NCI-H524 (cell line): ENCODE measurements at regions not wholly inside any gene's neighbourhood (a gene's known extent, or its start where the extent isn't known, plus 50 kb on each side); places are given as distances from the start of the nearest gene placed in this dataset.
"Not testable (repeated sequence)": the region's sequence is repeated elsewhere in the genome, so short reads cannot be mapped to it uniquely, and the experiment has no call there.

ENCODE experiments used
- DNase-seq, 2 experiments: peaks; one replicate each; lab custom pipeline; 2025; lab: John Stamatoyannopoulos, UW

DNA sequence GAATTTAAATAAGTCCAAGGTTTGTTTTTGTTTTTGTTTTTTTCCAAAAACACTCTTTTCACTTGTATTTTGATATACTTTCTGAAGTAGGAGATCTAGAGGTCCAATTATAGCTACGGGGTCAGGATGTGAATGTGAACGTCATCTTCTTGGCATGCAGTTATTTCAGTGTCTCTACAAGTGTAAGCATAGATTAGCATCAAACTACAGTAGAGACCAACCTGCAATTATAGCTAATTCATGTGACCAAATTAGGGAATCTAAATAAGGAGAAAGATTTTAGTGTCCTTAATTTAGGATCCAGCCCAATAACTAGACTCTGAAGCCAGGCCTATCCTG, 107.3 kb upstream of the PALMD start:
- no peak for DNase-seq

GRCh38 chr1:99539131-99539530, 106.8 kb upstream of the PALMD start:
- no peak for DNase-seq

DNA sequence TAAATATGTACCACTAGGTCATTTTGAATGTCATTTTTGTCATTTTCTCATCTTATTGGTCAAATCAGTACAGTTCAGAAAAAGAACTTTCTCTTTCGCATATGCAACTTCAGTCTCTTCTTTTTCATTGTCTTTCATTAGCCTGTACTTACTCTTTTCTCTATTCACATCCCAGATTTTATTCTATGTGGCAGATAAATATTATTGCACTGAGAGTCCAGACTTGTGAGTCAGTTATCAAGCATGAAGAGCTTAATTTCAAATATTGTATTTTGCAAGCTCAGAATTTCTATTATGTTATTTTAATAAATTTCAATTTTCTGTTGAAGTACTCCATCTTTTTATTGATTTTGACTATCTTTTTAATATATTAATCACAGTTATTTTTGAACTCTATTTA, 105.2 kb upstream of the PALMD start:
- no peak for DNase-seq

DNA sequence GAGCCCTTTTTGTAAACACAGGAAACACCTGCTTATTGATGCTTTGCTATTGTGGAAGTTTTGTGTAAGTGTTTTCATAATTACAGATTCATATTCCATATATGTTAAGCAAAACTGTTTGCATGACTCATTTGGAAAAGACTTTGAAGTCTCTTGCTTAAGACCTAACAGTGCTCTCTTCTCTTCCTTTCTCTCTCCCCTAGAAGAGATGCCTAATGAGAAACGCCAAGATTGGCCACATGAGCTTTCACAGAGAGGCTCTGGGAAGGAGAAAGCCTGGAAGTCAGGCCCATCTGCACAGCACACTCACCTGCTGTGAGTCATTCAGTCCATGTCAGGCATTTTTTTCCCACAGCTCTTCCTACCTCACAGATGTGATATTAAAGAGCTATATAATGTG, 101.6 kb upstream of the PALMD start:
- DNase-seq = peak in 1 of 2 experiments; percentile 55

GRCh38 chr1:99546432-99547416, 99.2 kb upstream of the PALMD start:
- DNase-seq = no peak

DNA sequence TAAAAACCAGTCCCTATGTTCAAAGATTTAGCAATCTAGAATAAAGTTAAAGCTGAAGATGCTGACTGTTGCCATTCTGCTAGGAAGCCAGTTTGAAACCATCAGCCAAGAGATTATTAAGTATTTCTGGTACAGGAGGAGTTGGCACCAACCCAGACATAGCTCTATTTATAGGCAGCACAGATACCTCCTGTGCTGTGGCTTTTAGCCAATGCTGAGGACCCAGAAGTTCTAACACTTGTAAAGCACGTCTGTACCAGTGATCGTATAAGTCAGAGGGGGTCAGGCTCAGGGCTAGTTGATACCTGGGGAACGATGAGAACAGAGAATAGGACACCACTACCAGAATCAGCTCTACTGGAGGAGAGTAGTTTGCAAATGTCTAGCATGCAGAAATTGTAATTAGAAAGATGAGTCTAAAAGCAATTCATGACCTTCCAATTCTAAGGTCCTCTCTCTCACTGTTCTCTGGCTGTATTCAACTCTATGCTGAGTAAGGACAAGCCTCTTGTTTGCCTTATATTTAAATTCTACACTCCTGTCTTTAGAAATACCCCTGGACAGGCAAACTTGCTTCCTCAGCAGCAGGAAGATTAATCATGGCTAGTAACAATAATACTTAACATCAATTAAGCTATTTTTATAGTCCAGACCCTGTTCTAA, 96.8 kb upstream of the PALMD start:
- DNase-seq = peak; percentile 40 to 78

DNA sequence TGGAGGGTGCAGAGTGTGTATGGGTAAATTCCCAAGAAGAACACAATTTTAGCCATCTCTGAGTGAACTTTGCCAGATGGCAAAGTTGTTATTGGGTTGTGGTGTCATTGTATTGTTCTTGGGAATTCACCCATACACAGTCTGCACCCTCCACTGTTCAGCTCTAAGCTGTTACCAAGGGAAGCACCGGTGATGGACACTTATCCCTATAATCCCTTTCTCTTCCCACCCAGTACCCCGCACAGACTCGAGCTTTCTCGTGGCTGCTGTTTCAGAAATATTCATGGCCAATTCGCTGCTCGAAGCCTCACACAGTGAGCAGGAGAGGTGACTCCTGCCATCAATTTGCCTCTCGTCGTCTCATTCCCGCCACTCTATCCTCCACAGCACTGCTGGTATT, 95.7 kb upstream of the PALMD start:
- no peak for DNase-seq

- DNase-seq = no peak
These were observed 93.9 kb upstream of the PALMD start for GRCh38 chr1:99551812-99552614.

GRCh38 chr1:99553301-99553700, 92.6 kb upstream of the PALMD start:
- no peak for DNase-seq

DNA sequence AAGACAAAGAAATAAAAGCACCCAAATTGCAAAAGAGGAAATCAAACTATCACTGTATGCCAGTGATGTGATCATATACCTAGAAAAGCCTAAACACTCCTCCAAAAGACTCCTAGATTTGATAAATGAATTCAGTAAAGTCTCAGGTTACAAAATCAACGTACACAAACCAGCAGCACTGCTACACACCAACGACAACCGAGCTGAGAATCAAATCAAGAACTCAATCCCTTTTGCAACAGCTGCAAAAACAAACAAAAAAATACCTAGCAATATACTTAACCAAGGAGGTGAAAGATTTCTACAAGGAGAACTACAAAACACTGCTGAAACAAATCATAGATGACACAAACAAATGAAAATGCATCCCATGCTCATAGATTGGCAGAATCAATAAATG, 92.1 kb upstream of the PALMD start:
- not testable (repeated sequence) for DNase-seq

DNA sequence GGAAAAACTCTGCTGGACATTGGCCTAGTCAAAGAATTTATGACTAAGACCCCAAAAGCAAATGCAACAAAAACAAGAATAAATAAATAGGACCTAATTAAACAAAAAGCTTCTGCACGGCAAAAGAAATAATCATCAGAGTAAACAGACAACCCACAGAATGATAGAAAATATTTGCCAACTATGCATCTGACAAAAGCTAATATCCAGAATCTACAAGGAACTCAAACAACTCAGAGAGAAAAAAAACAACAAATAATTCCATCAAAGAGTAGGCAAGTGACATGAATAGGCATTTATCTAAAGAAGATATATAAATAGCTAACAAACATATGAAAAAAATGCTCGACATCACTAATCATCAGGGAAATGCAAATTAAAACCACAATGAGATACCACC, 91.2 kb upstream of the PALMD start:
- no peak for DNase-seq

- no peak for DNase-seq
These were observed 88.2 kb upstream of the PALMD start for GRCh38 chr1:99557546-99558202.

- no peak for DNase-seq
These were observed 86.7 kb upstream of the PALMD start for GRCh38 chr1:99559166-99559565.

GRCh38 chr1:99560207-99561040, 85.5 kb upstream of the PALMD start:
- DNase-seq = no peak

DNA sequence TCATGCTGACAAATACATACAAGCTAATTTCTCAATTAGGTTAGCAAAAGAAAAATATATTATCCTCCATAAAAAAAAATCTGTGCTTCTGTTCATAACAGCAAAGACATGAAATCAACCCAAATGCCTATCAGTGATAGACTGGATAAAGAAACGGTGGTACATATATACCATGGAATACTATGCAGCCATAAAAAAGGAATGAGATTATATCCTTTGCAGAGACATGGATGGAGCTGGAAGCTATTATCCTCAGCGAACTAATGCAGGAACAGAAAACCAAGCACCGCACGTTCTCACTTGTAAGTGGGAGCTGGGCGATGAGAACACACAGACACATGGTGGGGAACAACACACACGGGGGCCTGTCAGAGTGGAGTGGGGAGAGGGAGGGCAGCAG, 84.0 kb upstream of the PALMD start:
- no peak for DNase-seq

DNA sequence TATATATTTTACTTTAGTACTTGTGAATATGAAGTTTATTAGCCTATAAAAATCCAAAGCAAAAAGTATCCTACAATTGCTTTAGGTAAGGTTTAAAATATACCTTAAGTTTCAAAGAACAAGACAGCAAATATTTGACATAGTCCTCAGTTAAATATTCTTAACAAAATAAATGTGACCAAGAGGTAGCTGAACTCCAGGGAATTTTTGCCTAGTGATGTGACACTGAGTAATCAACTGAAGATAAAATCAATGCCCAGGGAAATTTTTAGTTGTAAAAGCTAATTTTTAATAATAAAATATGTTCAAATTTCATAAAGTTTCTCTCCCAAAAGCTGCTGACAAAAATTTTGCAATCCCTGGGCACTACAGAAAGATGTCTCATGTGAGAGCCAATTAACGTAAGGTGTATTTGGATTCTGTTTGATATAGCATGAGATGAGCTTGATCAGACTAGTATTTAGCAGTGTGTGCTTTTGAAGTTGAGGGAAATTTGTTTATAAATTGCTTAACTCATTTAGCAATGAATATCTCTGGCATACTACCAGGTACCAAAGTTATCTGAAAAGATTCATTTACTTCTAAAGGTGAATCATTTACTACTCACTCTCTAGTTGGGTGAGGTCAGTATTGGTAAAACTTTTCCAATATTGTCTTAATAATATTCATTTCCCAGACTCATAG, 80.2 kb upstream of the PALMD start:
- DNase-seq = no peak

DNA sequence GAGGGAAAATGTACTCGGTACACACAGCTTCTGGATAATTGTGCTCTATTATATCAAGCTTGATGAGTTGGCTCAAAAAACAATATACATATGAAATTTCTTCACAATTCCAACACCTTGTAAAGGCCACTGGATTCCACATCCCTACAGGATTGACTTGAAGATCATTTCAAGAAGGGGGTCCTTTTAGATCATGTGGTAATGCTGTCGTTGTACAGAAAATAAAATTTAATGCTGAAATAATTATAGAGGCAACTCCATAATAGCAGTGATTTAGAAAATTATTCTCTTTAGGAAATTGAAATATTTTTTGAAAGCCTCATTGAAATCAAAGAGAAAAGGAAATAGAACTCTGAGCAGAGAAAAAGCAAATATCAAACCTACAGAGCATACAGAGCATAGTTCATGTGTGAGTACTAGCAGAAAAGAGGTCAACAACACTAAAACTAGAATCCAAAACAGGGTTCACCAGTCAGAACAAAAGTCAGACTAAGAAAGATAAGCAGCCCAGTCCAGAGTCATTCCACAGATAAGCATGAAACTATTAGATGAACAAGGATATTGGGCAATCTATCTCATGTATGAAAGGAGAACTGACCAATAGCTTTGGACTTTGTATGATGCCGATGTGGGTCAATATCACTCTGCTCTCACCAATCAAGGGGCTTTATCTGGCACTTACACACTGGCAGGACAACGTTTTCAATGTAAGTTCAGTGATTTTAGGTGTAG, 79.5 kb upstream of the PALMD start:
- DNase-seq = no peak

GRCh38 chr1:99570486-99571089, 75.3 kb upstream of the PALMD start:
- peak in 1 of 2 experiments; percentile 36 for DNase-seq

GRCh38 chr1:99571092-99571734, 74.7 kb upstream of the PALMD start:
- no peak for DNase-seq
